ENCODE measurements at regions not wholly inside any gene's neighbourhood (a gene's known extent, or its start where the extent isn't known, plus 50 kb on each side); places are given as distances from the start of the nearest gene placed in this dataset.
A peak's percentile ranks its signal among the peaks of the same experiment; 100 is the strongest.

GRCh38 chr6:84434550-84434949, 207.1 kb upstream of the CEP162 start:
- no peak overlapping the region for H3K4me3 ChIP-seq (ENCODE audit: low read length)
- H3K4me1 ChIP-seq (ENCODE audit: control insufficient read depth, low read depth, low read length): no peaks in the 10 kb centered on the region
- H3K27me3 ChIP-seq (ENCODE audit: control insufficient read depth, insufficient read depth, low read length): no peaks in the 10 kb centered on the region
- H3K36me3 ChIP-seq (ENCODE audit: control insufficient read depth, low read depth, low read length): no peaks in the 10 kb centered on the region
- no peaks in the 10 kb centered on the region for H3K9me3 ChIP-seq (ENCODE audit: control insufficient read depth, low read depth, low read length)
- H3K27ac ChIP-seq (ENCODE audit: low read length): no peak overlapping the region
- H3K9ac ChIP-seq (ENCODE audit: low read length): no peak overlapping the region

- Histone ChIP-seq H3K4me1 (ENCODE audit: control insufficient read depth, low read depth, low read length) (no peaks in the 10 kb centered on the region), H3K9ac (ENCODE audit: low read length) (no peak overlapping the region), H3K9me3 (ENCODE audit: control insufficient read depth, low read depth, low read length) (no peaks in the 10 kb centered on the region), H3K27ac (ENCODE audit: low read length) (no peak overlapping the region), H3K27me3 (ENCODE audit: control insufficient read depth, insufficient read depth, low read length) (no peaks in the 10 kb centered on the region), H3K36me3 (ENCODE audit: control insufficient read depth, low read depth, low read length) (no peaks in the 10 kb centered on the region), H3K4me3 (ENCODE audit: low read length) (no peak overlapping the region)
Measured at GRCh38 chr6:84432619-84433018, 205.2 kb upstream of the CEP162 start.

GRCh38 chr6:84428300-84428907, 201.0 kb upstream of the CEP162 start:
- no peak overlapping the region for H3K27ac ChIP-seq (ENCODE audit: low read length)
- H3K4me3 ChIP-seq (ENCODE audit: low read length): no peak overlapping the region
- no peaks in the 10 kb centered on the region for H3K36me3 ChIP-seq (ENCODE audit: control insufficient read depth, low read depth, low read length)
- peaks cover 20% of the 10 kb centered on the region for H3K4me1 ChIP-seq (ENCODE audit: control insufficient read depth, low read depth, low read length)
- no peaks in the 10 kb centered on the region for H3K27me3 ChIP-seq (ENCODE audit: control insufficient read depth, insufficient read depth, low read length)
- no peak overlapping the region for H3K9ac ChIP-seq (ENCODE audit: low read length)
- H3K9me3 ChIP-seq (ENCODE audit: control insufficient read depth, low read depth, low read length): no peaks in the 10 kb centered on the region

DNA sequence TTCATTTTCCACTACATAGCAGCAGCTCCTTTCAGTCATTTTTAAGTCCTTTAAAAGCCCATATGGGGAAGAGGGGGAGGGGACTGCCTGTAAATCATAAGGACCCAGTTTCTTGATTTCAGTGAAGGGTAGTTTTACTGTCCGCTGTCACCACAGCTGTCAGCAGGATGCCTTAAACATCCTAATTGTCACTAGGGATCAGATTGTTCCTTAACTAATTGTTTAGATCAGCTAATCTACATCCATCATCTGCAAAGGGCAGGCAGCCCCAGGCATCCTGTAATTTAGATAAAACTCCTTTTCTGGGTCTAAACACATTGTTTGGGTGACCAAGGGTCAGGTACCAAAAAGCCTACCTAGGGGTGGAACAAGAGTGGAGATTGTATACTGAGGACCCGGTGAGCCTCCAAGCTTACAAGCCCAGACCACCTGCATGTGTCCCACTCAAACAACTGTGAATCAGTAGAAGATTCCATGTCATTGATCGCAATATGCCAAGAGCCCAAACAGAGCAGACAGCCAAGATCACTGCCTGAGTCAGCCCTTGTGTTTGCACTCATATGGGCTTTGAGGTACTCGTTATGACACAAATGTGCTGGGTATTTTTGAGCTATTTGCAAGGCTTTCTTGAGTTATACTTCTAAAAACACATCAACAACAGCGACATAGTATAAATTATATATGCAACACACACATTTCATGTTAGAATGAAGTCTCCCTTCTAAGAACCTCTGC, 198.7 kb upstream of the CEP162 start:
- peaks cover 24% of the 10 kb centered on the region for H3K4me1 ChIP-seq (ENCODE audit: control insufficient read depth, low read depth, low read length)

DNA sequence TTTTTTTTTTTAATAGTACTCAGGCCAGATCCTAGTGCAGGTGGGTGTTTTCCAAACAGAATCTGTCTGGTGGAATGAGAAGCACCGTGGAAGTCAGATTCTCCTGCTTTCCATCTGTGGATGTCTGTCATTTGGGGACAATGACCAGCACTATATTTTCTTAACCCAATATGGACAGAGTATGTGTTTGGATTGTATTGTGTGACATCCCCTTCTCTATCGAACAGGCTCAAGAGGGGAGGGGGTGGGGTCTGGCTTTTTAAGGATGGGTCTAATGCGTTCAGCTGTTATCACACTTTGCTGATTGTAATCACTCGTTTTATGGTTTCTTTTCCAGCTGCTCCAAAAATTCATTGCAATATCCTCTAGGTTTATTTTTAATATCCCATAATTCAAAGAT, 197.5 kb upstream of the CEP162 start:
- H3K4me3 ChIP-seq (ENCODE audit: low read length): peak overlapping the region; percentile 9
- H3K9ac ChIP-seq (ENCODE audit: low read length): no peak overlapping the region
- no peaks in the 10 kb centered on the region for H3K9me3 ChIP-seq (ENCODE audit: control insufficient read depth, low read depth, low read length)
- no peak overlapping the region for H3K27ac ChIP-seq (ENCODE audit: low read length)
- H3K36me3 ChIP-seq (ENCODE audit: control insufficient read depth, low read depth, low read length): no peaks in the 10 kb centered on the region
- no peaks in the 10 kb centered on the region for H3K27me3 ChIP-seq (ENCODE audit: control insufficient read depth, insufficient read depth, low read length)
- peaks cover 24% of the 10 kb centered on the region for H3K4me1 ChIP-seq (ENCODE audit: control insufficient read depth, low read depth, low read length)

More for the DNA sequence above, 198.7 kb upstream of the CEP162 start:
- Histone ChIP-seq H3K4me3 (ENCODE audit: low read length) (no peak overlapping the region), H3K36me3 (ENCODE audit: control insufficient read depth, low read depth, low read length) (no peaks in the 10 kb centered on the region), H3K27ac (ENCODE audit: low read length) (no peak overlapping the region), H3K9me3 (ENCODE audit: control insufficient read depth, low read depth, low read length) (no peaks in the 10 kb centered on the region), H3K27me3 (ENCODE audit: control insufficient read depth, insufficient read depth, low read length) (no peaks in the 10 kb centered on the region), H3K9ac (ENCODE audit: low read length) (no peak overlapping the region)

- Histone ChIP-seq H3K36me3 (ENCODE audit: control insufficient read depth, low read depth, low read length) (no peaks in the 10 kb centered on the region), H3K9me3 (ENCODE audit: control insufficient read depth, low read depth, low read length) (no peaks in the 10 kb centered on the region), H3K4me3 (ENCODE audit: low read length) (no peak overlapping the region), H3K27me3 (ENCODE audit: control insufficient read depth, insufficient read depth, low read length) (no peaks in the 10 kb centered on the region), H3K4me1 (ENCODE audit: control insufficient read depth, low read depth, low read length) (peaks cover 24% of the 10 kb centered on the region), H3K27ac (ENCODE audit: low read length) (no peak overlapping the region), H3K9ac (ENCODE audit: low read length) (no peak overlapping the region)
Measured at GRCh38 chr6:84422380-84422968, 195.0 kb upstream of the CEP162 start.

DNA sequence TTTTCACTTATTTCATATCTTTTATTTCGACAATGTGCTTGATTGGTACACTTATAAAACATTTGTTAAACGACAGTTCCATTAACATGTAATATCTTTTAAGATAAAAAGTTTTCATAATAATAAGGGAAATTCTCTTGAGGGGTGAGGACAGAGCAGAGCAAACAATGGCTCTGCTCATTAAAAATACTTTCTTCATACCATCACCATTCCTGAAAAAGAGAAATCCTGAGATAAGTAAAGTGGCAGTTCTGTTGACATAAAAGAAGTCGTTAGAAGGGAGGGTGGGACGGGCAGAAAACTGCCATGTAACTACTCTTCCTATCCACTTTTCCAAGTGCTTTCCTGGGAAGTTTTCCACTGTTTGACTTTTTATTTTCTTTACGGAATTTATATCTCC, 193.6 kb upstream of the CEP162 start:
- no peak overlapping the region for H3K4me3 ChIP-seq (ENCODE audit: low read length)
- H3K27me3 ChIP-seq (ENCODE audit: control insufficient read depth, insufficient read depth, low read length): no peaks in the 10 kb centered on the region
- H3K4me1 ChIP-seq (ENCODE audit: control insufficient read depth, low read depth, low read length): peaks cover 21% of the 10 kb centered on the region
- H3K9ac ChIP-seq (ENCODE audit: low read length): no peak overlapping the region
- no peaks in the 10 kb centered on the region for H3K36me3 ChIP-seq (ENCODE audit: control insufficient read depth, low read depth, low read length)
- no peak overlapping the region for H3K27ac ChIP-seq (ENCODE audit: low read length)
- H3K9me3 ChIP-seq (ENCODE audit: control insufficient read depth, low read depth, low read length): no peaks in the 10 kb centered on the region

DNA sequence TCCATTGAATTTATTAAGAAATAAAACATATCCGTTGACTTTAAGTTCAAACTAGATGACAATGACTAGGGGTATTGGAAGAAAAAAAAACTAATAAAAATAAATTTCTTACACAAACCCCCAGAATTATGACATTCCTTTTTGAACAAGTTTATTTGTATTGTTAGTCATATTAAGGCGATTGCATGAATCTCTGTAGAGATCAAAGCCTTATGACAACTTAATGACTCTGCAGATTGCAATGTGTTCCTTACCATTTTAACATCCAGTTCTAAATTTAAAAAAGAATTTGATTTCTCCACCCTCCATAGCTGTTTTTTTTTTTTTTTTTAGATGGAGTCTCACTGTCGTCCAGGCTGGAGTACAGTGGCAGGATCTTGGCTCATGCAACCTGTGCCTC, 189.8 kb upstream of the CEP162 start:
- Histone ChIP-seq H3K27me3 (ENCODE audit: control insufficient read depth, insufficient read depth, low read length) (no peaks in the 10 kb centered on the region), H3K27ac (ENCODE audit: low read length) (no peak overlapping the region)

GRCh38 chr6:84416043-84416657, 188.7 kb upstream of the CEP162 start:
- Histone ChIP-seq H3K9me3 (ENCODE audit: control insufficient read depth, low read depth, low read length) (no peaks in the 10 kb centered on the region), H3K9ac (ENCODE audit: low read length) (no peak overlapping the region), H3K4me1 (ENCODE audit: control insufficient read depth, low read depth, low read length) (no peaks in the 10 kb centered on the region), H3K4me3 (ENCODE audit: low read length) (no peak overlapping the region), H3K27me3 (ENCODE audit: control insufficient read depth, insufficient read depth, low read length) (no peaks in the 10 kb centered on the region), H3K27ac (ENCODE audit: low read length) (no peak overlapping the region), H3K36me3 (ENCODE audit: control insufficient read depth, low read depth, low read length) (no peaks in the 10 kb centered on the region)

More for the DNA sequence above, 189.8 kb upstream of the CEP162 start:
- no peak overlapping the region for H3K4me3 ChIP-seq (ENCODE audit: low read length)
- no peaks in the 10 kb centered on the region for H3K9me3 ChIP-seq (ENCODE audit: control insufficient read depth, low read depth, low read length)
- no peaks in the 10 kb centered on the region for H3K36me3 ChIP-seq (ENCODE audit: control insufficient read depth, low read depth, low read length)
- H3K4me1 ChIP-seq (ENCODE audit: control insufficient read depth, low read depth, low read length): peaks cover 3% of the 10 kb centered on the region
- no peak overlapping the region for H3K9ac ChIP-seq (ENCODE audit: low read length)

- Histone ChIP-seq H3K4me3 (ENCODE audit: low read length) (no peak overlapping the region), H3K9me3 (ENCODE audit: control insufficient read depth, low read depth, low read length) (no peaks in the 10 kb centered on the region), H3K4me1 (ENCODE audit: control insufficient read depth, low read depth, low read length) (no peaks in the 10 kb centered on the region), H3K9ac (ENCODE audit: low read length) (no peak overlapping the region), H3K36me3 (ENCODE audit: control insufficient read depth, low read depth, low read length) (no peaks in the 10 kb centered on the region), H3K27me3 (ENCODE audit: control insufficient read depth, insufficient read depth, low read length) (no peaks in the 10 kb centered on the region), H3K27ac (ENCODE audit: low read length) (no peak overlapping the region)
Measured at GRCh38 chr6:84415517-84415916, 188.1 kb upstream of the CEP162 start.

DNA sequence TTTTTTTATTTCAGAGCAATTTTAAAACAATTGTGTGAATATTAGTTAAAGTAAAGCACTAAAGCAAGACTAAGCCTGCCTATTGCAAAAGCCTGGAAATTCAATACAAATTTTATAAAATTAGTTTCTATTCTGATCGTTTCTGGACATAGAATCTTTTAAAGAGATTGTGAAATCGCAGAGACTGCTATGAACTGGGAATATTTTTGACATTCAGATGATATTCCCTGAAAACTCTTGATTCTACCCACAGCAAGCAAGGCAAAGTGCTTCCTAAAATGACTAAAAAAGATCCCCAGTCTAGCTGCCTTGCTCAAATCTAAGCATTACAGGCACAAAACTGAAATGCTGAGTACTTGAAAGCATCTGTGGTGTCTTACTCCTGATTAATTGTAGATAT, 187.6 kb upstream of the CEP162 start:
- H3K9ac ChIP-seq (ENCODE audit: low read length): no peak overlapping the region
- H3K27me3 ChIP-seq (ENCODE audit: control insufficient read depth, insufficient read depth, low read length): no peaks in the 10 kb centered on the region
- no peak overlapping the region for H3K27ac ChIP-seq (ENCODE audit: low read length)
- H3K9me3 ChIP-seq (ENCODE audit: control insufficient read depth, low read depth, low read length): no peaks in the 10 kb centered on the region
- H3K4me1 ChIP-seq (ENCODE audit: control insufficient read depth, low read depth, low read length): no peaks in the 10 kb centered on the region
- H3K36me3 ChIP-seq (ENCODE audit: control insufficient read depth, low read depth, low read length): no peaks in the 10 kb centered on the region
- no peak overlapping the region for H3K4me3 ChIP-seq (ENCODE audit: low read length)

Data from iPS-18a (cell line).